Peyer's patch (tissue), 4 donors: ENCODE measurements at regions not wholly inside any gene's neighbourhood (a gene's known extent, or its start where the extent isn't known, plus 50 kb on each side); places are given as distances from the start of the nearest gene placed in this dataset.

Experiments
- DNase-seq, 3 donors: peaks; one replicate each; pipeline ENCODE4 v3.0.0-alpha.2; 2017 to 2019
- H3K27ac ChIP-seq, 4 donors: fragments of 200-600 bp; sonication (generic); one replicate each; pipeline ENCODE4 v1.5.1; 2016 to 2019
- H3K27me3 ChIP-seq, 2 donors: fragments of 200-600 bp; sonication (generic); one replicate each; pipeline ENCODE4 v1.5.1; 2019
- H3K36me3 ChIP-seq, 3 donors: fragments of 200-600 bp; sonication (generic); one replicate each; pipeline ENCODE4 v1.5.1; 2016 to 2019
- H3K4me1 ChIP-seq, 4 donors: fragments of 200-600 bp; sonication (generic); one replicate each; pipeline ENCODE4 v1.5.1; 2016 to 2019
- H3K4me3 ChIP-seq, 4 donors: fragments of 200-600 bp; sonication (generic); 1 replicate in 3 of 4; 2 replicates in 1 of 4; pipeline ENCODE4 v1.5.1; 2016 to 2019; ENCODE audit warnings: mild to moderate bottlenecking in 1 of 4
- H3K9me3 ChIP-seq, 4 donors: fragments of 200-600 bp; sonication (generic); one replicate each; pipeline ENCODE4 v1.5.1; 2016 to 2019; ENCODE audit warnings: mild to moderate bottlenecking in 1 of 4
- POLR2A ChIP-seq, 2 donors: fragments of 450-650 bp; IDR thresholded peaks; one replicate each; pipeline ENCODE4 v1.5.1; 2017; ENCODE audit warnings: antibody characterized with exemption in 2 of 2, mild to moderate bottlenecking in 2 of 2, moderate library complexity in 2 of 2
- TF ChIP-seq, protein P1 (sequence below), 6 experiments: fragments of 450-650 bp in 4 of 6; fragments of 200-600 bp in 2 of 6; sonication (generic) in 1 of 6; IDR thresholded peaks; one replicate each; pipeline ENCODE4 v1.5.1; 2017 to 2019; ENCODE audit warnings: antibody characterized with exemption in 6 of 6, mild to moderate bottlenecking in 3 of 6, moderate library complexity in 1 of 6

DNA sequence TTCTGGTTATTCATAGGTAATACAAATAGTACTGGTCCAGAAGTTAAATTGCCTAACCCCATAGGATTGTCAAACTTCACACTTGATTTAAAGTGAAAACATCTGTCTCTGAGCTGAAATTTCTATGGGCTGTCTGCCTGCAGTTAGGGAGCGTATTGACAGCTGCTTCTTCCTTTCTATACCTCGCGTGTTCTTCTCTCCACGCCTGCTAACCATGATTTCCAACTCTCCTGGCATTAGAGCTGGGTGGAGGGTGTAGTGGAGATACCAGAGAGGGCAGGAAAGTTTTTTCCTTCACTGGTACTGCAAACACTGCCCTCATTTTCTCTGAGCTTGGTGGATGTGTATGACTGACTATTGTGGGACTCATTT lies 429.0 kb upstream of the FBXO33 start:
- H3K9me3 ChIP-seq, result no peaks in the 10 kb centered on the region
- H3K27me3 ChIP-seq, result no peaks in the 10 kb centered on the region
- no peaks in the 10 kb centered on the region for H3K36me3 ChIP-seq
- H3K27ac ChIP-seq, result no peak overlapping the region
- no peaks in the 10 kb centered on the region for H3K4me1 ChIP-seq
- DNase-seq, result no peak
- no peak overlapping the region for H3K4me3 ChIP-seq
- TF ChIP-seq POLR2A (IDR thresholded peaks at IDR 0.05), result no peak
- TF ChIP-seq, protein P1, sequence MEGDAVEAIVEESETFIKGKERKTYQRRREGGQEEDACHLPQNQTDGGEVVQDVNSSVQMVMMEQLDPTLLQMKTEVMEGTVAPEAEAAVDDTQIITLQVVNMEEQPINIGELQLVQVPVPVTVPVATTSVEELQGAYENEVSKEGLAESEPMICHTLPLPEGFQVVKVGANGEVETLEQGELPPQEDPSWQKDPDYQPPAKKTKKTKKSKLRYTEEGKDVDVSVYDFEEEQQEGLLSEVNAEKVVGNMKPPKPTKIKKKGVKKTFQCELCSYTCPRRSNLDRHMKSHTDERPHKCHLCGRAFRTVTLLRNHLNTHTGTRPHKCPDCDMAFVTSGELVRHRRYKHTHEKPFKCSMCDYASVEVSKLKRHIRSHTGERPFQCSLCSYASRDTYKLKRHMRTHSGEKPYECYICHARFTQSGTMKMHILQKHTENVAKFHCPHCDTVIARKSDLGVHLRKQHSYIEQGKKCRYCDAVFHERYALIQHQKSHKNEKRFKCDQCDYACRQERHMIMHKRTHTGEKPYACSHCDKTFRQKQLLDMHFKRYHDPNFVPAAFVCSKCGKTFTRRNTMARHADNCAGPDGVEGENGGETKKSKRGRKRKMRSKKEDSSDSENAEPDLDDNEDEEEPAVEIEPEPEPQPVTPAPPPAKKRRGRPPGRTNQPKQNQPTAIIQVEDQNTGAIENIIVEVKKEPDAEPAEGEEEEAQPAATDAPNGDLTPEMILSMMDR (IDR thresholded peaks at IDR 0.05), result no peak

DNA sequence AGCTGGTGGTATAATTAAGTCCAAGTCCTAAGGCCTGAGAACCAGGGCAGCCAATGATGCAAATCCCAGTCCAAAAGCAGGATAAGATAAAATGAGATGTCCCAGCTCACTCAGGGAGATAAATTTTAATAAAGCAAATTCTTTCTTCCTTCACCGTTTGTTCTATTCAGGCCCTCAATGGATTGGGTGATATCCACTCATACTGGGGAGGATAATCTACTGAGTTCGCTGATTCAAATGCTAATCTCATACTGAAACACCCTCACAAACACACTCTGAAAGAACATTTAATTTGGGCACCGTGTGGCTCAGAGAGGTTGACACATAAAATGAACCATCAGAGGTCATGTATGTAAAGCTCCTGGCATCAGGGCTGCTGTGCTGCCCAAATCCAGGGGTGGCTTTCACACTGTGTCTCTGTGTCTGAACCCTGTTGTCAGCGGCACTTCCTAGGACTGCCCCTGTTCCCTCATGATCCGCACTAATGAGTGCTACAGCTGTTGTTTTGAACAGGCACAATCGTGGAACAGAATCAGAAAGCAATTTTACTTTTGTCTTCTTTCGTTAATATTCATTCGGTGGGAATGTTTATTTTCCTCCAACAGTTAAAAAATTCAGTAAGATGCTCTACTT lies 428.5 kb upstream of the FBXO33 start:
- no peaks in the 10 kb centered on the region for H3K9me3 ChIP-seq
- no peaks in the 10 kb centered on the region for H3K4me1 ChIP-seq
- no peak overlapping the region for H3K4me3 ChIP-seq
- H3K36me3 ChIP-seq, result no peaks in the 10 kb centered on the region
- H3K27ac ChIP-seq, result no peak overlapping the region
- no peak for TF ChIP-seq POLR2A (IDR thresholded peaks at IDR 0.05)
- TF ChIP-seq, protein P1 (IDR thresholded peaks at IDR 0.05), result no peak
- no peak for DNase-seq
- H3K27me3 ChIP-seq, result no peaks in the 10 kb centered on the region

DNA sequence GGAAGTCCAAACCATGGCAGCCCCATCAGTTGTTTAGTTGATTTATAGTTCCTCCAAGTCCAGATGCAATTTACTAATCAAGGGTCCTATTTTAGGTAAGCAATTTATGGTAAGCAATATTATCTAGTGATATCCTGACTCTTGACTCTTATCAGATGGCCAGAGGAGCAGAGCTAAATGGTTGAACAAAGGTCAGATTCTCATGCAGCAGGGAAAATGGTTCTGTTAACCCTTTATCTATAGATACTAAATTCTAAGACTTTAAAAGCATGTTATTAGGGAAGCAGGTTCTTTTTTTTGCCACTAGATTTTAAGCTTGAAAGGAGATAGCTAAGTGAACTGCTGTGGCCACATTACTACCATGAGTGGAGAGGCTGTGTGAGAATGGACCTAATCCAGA lies 427.1 kb upstream of the FBXO33 start:
- no peak overlapping the region for H3K4me3 ChIP-seq
- no peaks in the 10 kb centered on the region for H3K9me3 ChIP-seq
- H3K36me3 ChIP-seq, result no peaks in the 10 kb centered on the region
- no peak overlapping the region for H3K27ac ChIP-seq
- H3K27me3 ChIP-seq, result no peaks in the 10 kb centered on the region
- no peak for DNase-seq
- TF ChIP-seq POLR2A (IDR thresholded peaks at IDR 0.05), result no peak
- TF ChIP-seq, protein P1 (IDR thresholded peaks at IDR 0.05), result no peak
- no peaks in the 10 kb centered on the region for H3K4me1 ChIP-seq

DNA sequence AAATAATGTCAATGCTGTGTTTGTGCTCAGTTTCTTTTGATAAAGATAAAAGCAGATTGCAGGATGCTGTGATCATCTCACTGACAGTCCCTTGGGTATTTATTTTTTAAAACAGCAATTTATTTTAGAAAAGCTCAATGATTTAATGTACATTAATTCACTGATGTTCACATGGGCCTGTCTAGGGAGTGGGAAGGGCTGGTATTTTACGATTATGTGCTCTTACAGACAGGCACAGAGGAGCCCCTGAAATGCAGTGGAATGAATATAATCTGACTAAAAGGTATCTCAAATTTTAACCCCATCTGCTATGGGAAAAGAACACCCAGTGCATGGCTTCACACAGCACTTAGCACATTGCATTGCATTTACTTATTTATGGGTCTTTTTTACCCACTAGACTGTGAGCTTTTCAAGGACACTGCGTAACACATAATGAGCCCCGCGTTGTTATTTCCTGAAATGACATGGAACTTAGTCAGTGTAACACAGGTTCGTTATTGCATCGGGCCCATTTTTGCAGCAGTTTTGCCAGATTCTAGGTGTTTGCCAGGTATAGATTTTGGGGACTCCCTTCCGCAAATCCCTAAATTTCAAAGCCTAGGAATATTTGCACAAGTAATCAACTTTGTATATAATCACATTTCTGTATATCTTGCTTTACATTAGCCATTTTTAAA lies 425.3 kb upstream of the FBXO33 start:
- DNase-seq, result no peak
- H3K4me1 ChIP-seq, result no peaks in the 10 kb centered on the region
- no peak overlapping the region for H3K27ac ChIP-seq
- no peaks in the 10 kb centered on the region for H3K36me3 ChIP-seq
- H3K9me3 ChIP-seq, result no peaks in the 10 kb centered on the region
- no peaks in the 10 kb centered on the region for H3K27me3 ChIP-seq
- H3K4me3 ChIP-seq, result no peak overlapping the region
- TF ChIP-seq, protein P1 (IDR thresholded peaks at IDR 0.05), result no peak

DNA sequence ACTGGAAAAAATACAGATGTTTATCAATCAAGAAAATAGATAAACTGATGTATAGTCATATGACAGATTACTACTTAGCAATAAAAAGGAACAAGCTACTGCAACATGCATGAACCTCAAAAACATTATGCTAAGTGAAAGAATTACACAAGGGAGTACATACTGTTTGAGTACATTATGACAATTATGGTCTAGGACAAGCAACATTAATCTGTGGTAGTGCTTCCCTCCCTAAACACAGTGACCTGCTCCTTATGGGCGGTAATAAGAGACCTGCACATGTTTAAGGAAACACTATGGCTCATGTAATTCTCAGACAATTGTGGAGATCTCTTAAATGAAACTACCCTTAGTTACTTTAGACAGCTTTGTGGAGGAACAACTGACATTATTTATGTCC lies 421.2 kb upstream of the FBXO33 start:
- DNase-seq, result no peak
- Histone ChIP-seq H3K36me3 (no peaks in the 10 kb centered on the region), H3K27ac (no peak overlapping the region), H3K9me3 (no peaks in the 10 kb centered on the region), H3K4me1 (no peaks in the 10 kb centered on the region), H3K4me3 (no peak overlapping the region), H3K27me3 (no peaks in the 10 kb centered on the region)
- TF ChIP-seq, protein P1 (IDR thresholded peaks at IDR 0.05), result no peak
- no peak for TF ChIP-seq POLR2A (IDR thresholded peaks at IDR 0.05)
